Endodermal cell (in vitro differentiated cells): ENCODE measurements at regions not wholly inside any gene's neighbourhood (a gene's known extent, or its start where the extent isn't known, plus 50 kb on each side); places are given as distances from the start of the nearest gene placed in this dataset.

ENCODE experiments used
- DNase-seq: peaks from one replicate; pipeline ENCODE4 v3.0.0-alpha.2; 2017
- H3K27ac ChIP-seq: 2 replicates; pipeline ENCODE4 v1.5.1; 2013; ENCODE audit warnings: mild to moderate bottlenecking, low read depth, low read length, moderate library complexity
- H3K27me3 ChIP-seq: 2 replicates; pipeline ENCODE4 v1.6.1; 2013; ENCODE audit warnings: mild to moderate bottlenecking, low read length, moderate library complexity; ENCODE audit not compliant: insufficient read depth, control insufficient read depth, poor library complexity, severe bottlenecking
- H3K36me3 ChIP-seq: 2 replicates; pipeline ENCODE4 v1.7.0; 2013; ENCODE audit warnings: mild to moderate bottlenecking, low read length, moderate library complexity; ENCODE audit not compliant: control insufficient read depth, insufficient read depth
- H3K4me1 ChIP-seq: one replicate; pipeline ENCODE4 v1.7.0; 2013; ENCODE audit warnings: low read length; ENCODE audit not compliant: control insufficient read depth, insufficient read depth
- H3K4me3 ChIP-seq: 2 replicates; pipeline ENCODE4 v1.5.1; 2013; ENCODE audit warnings: mild to moderate bottlenecking, low read length, moderate library complexity
- H3K9ac ChIP-seq: 2 replicates; pipeline ENCODE4 v1.6.1; 2013; ENCODE audit warnings: mild to moderate bottlenecking, low read length, moderate library complexity; ENCODE audit not compliant: poor library complexity, severe bottlenecking; ENCODE audit errors: extremely low read depth
- H3K9me3 ChIP-seq: 2 replicates; pipeline ENCODE4 v1.6.1; 2013; ENCODE audit warnings: mild to moderate bottlenecking, low read length, moderate library complexity; ENCODE audit not compliant: control insufficient read depth
- H3K27ac Mint-ChIP-seq: 2 replicates; pipeline ENCODE4 v1.8.0; 2020; ENCODE audit warnings: mixed read lengths
- H3K27me3 Mint-ChIP-seq: 2 replicates; pipeline ENCODE4 v1.8.0; 2021; ENCODE audit warnings: mild to moderate bottlenecking, mixed read lengths; ENCODE audit not compliant: insufficient read depth
- H3K36me3 Mint-ChIP-seq: 2 replicates; pipeline ENCODE4 v1.8.0; 2020; ENCODE audit warnings: low read depth, mixed read lengths
- H3K4me1 Mint-ChIP-seq: 2 replicates; pipeline ENCODE4 v1.8.0; 2020; ENCODE audit warnings: mixed read lengths
- H3K4me3 Mint-ChIP-seq: 2 replicates; pipeline ENCODE4 v1.8.0; 2020; ENCODE audit warnings: mild to moderate bottlenecking, moderate library complexity, mixed read lengths
- H3K9me3 Mint-ChIP-seq: 2 replicates; pipeline ENCODE4 v1.8.0; 2020; ENCODE audit warnings: mild to moderate bottlenecking, mixed read lengths
- CTCF ChIP-seq: fragments of 200-600 bp; sonication (generic); conservative IDR thresholded peaks from 2 replicates; pipeline ENCODE4 v1.5.0; 2021; ENCODE audit warnings: antibody characterized with exemption, mild to moderate bottlenecking
- WGBS, 2 experiments: methylation state at CpG; one replicate each; pipeline versions ENCODE4 v1.1.5 to v1.1.7; 2013; ENCODE audit warnings: missing lambda C conversion rate in 2 of 2, mixed read lengths in 1 of 2; ENCODE audit not compliant: insufficient coverage in 1 of 2, insufficient read length in 1 of 2; 5-methylcytosine and 5-hydroxymethylcytosine counted together

- Histone ChIP-seq H3K4me3 (no peak overlapping the region), H3K4me1 (no peaks in the 10 kb centered on the region), H3K36me3 (no peaks in the 10 kb centered on the region), H3K9ac (no peak overlapping the region), H3K9me3 (no peaks in the 10 kb centered on the region), H3K27ac (no peak overlapping the region), H3K27me3 (no peaks in the 10 kb centered on the region)
- no peaks in the 10 kb centered on the region for H3K9me3 Mint-ChIP-seq
- no peak for DNase-seq
- no peaks in the 10 kb centered on the region for H3K4me1 Mint-ChIP-seq
- H3K4me3 Mint-ChIP-seq, result no peak overlapping the region
- H3K36me3 Mint-ChIP-seq, result no peaks in the 10 kb centered on the region
- 90 to 100% methylated on average over 2 to 3 of the region's 3 CpGs for WGBS, 2 experiments
- no peaks in the 10 kb centered on the region for H3K27me3 Mint-ChIP-seq
- no peak for TF ChIP-seq CTCF
- no peak overlapping the region for H3K27ac Mint-ChIP-seq
Measured at GRCh38 chr9:21669701-21670100, 132.7 kb upstream of the MTAP start.

- H3K4me3 Mint-ChIP-seq, result no peak overlapping the region
- H3K36me3 ChIP-seq, result no peaks in the 10 kb centered on the region
Measured at GRCh38 chr9:21670374-21670773, 132.1 kb upstream of the MTAP start.

GRCh38 chr9:21672140-21672539 lies 130.3 kb upstream of the MTAP start:
- Mint-ChIP-seq H3K4me3 (no peak overlapping the region), H3K27me3 (no peaks in the 10 kb centered on the region), H3K36me3 (no peaks in the 10 kb centered on the region), H3K9me3 (no peaks in the 10 kb centered on the region), H3K4me1 (no peaks in the 10 kb centered on the region), H3K27ac (no peak overlapping the region)
- no peak for TF ChIP-seq CTCF
- no peaks in the 10 kb centered on the region for H3K9me3 ChIP-seq
- 55 to 65% methylated on average over 2 to 4 of the region's 4 CpGs for WGBS, 2 experiments
- DNase-seq, result no peak
- no peak overlapping the region for H3K9ac ChIP-seq
- H3K4me3 ChIP-seq, result no peak overlapping the region
- no peak overlapping the region for H3K27ac ChIP-seq
- H3K36me3 ChIP-seq, result no peaks in the 10 kb centered on the region
- H3K4me1 ChIP-seq, result no peaks in the 10 kb centered on the region
- no peaks in the 10 kb centered on the region for H3K27me3 ChIP-seq

More at GRCh38 chr9:21670374-21670773, 132.1 kb upstream of the MTAP start:
- Histone ChIP-seq H3K4me3 (no peak overlapping the region), H3K9ac (no peak overlapping the region), H3K27me3 (no peaks in the 10 kb centered on the region), H3K4me1 (no peaks in the 10 kb centered on the region), H3K27ac (no peak overlapping the region), H3K9me3 (no peaks in the 10 kb centered on the region)
- H3K36me3 Mint-ChIP-seq, result no peaks in the 10 kb centered on the region
- no peak for DNase-seq
- no peaks in the 10 kb centered on the region for H3K4me1 Mint-ChIP-seq
- TF ChIP-seq CTCF, result no peak
- WGBS, 2 experiments, result 83 to 88% methylated on average over 1 to 2 of the region's 2 CpGs
- no peaks in the 10 kb centered on the region for H3K9me3 Mint-ChIP-seq
- no peak overlapping the region for H3K27ac Mint-ChIP-seq
- no peaks in the 10 kb centered on the region for H3K27me3 Mint-ChIP-seq
